ENCODE measurements at regions not wholly inside any gene's neighbourhood (a gene's known extent, or its start where the extent isn't known, plus 50 kb on each side); places are given as distances from the start of the nearest gene placed in this dataset.

DNA sequence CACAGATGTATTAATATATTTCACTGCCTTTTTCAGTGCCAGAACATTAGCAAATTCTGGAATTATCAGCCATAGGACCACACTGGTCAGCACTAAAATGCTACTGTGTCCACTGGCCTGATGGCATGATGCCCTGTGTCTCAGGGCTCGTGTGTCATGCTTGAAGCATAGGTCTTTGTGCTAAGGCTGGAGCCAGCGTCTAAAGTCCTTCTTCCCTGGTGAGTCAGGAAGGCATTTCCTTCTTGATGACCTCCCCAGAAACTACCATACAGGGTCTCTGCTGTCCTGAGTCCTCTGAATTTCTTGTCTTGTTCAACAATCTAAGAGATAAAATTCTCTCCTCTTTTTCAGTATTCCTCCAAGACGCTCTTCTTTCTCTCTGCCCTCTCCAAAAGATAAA lies 489.9 kb downstream of the PSAT1 start:
- no peaks in the 10 kb centered on the region for H3K36me3 ChIP-seq (ENCODE audit: control insufficient read depth, insufficient read depth, low read length)
- H3K4me3 ChIP-seq (ENCODE audit: low read depth, low read length), result no peak overlapping the region
- CTCF ChIA-PET, result interaction anchor here (0.6 kb wide), 1 partner anchor 183 kb away, joined by 4 read pairs; no protein-coding TSS in a partner anchor
- POLR2A ChIA-PET, result no interaction called here
- no peak for TF ChIP-seq CTCF (IDR thresholded peaks at IDR 0.05; ENCODE audit: insufficient read depth, low read depth, low read length)
- DNase-seq (ENCODE audit: low read depth), result no peak
- no peaks in the 10 kb centered on the region for H3K27me3 ChIP-seq (ENCODE audit: control insufficient read depth, insufficient read depth, low read length)

- H3K27me3 ChIP-seq (ENCODE audit: control insufficient read depth, insufficient read depth, low read length), result no peaks in the 10 kb centered on the region
- no peak for DNase-seq (ENCODE audit: low read depth)
- no peak overlapping the region for H3K4me3 ChIP-seq (ENCODE audit: low read depth, low read length)
- ChIA-PET POLR2A (no interaction called here), CTCF (no interaction called here)
- TF ChIP-seq CTCF (IDR thresholded peaks at IDR 0.05; ENCODE audit: insufficient read depth, low read depth, low read length), result no peak
- H3K36me3 ChIP-seq (ENCODE audit: control insufficient read depth, insufficient read depth, low read length), result no peaks in the 10 kb centered on the region
Observed at GRCh38 chr9:78788101-78788500, 491.2 kb downstream of the PSAT1 start.

- ChIA-PET POLR2A (no interaction called here), CTCF (interaction anchor here (1.4 kb wide), 1 partner anchor 12 kb away, joined by 5 read pairs; no protein-coding TSS in a partner anchor)
- H3K36me3 ChIP-seq (ENCODE audit: control insufficient read depth, insufficient read depth, low read length), result no peaks in the 10 kb centered on the region
- H3K27me3 ChIP-seq (ENCODE audit: control insufficient read depth, insufficient read depth, low read length), result no peaks in the 10 kb centered on the region
- TF ChIP-seq CTCF (IDR thresholded peaks at IDR 0.05; ENCODE audit: insufficient read depth, low read depth, low read length), result no peak
- no peak for DNase-seq (ENCODE audit: low read depth)
- H3K4me3 ChIP-seq (ENCODE audit: low read depth, low read length), result no peak overlapping the region
Observed at GRCh38 chr9:78791779-78792178, 494.9 kb downstream of the PSAT1 start.

DNA sequence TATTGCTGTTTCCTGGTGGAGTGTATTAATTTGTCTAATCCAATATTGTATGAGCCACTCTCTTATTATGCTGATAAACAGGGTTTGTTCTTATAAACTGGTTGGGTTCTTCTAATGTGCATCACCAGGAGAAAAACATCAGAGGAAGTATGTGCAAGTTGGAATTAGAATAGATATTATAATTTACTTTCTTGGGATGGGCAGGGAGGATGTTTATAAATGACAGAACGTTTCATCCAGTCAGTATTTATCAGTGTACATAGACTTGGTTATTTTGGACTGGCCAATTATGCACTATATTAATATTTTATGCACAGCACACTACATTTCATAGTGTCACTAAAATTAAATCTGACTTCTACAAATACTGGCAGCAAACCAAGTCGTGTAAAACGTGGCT lies 495.8 kb downstream of the PSAT1 start:
- CTCF ChIA-PET, result no interaction called here
- no peak for DNase-seq (ENCODE audit: low read depth)
- no peaks in the 10 kb centered on the region for H3K27me3 ChIP-seq (ENCODE audit: control insufficient read depth, insufficient read depth, low read length)
- no peak overlapping the region for H3K4me3 ChIP-seq (ENCODE audit: low read depth, low read length)
- POLR2A ChIA-PET, result no interaction called here
- no peaks in the 10 kb centered on the region for H3K36me3 ChIP-seq (ENCODE audit: control insufficient read depth, insufficient read depth, low read length)
- TF ChIP-seq CTCF (IDR thresholded peaks at IDR 0.05; ENCODE audit: insufficient read depth, low read depth, low read length), result no peak

DNA sequence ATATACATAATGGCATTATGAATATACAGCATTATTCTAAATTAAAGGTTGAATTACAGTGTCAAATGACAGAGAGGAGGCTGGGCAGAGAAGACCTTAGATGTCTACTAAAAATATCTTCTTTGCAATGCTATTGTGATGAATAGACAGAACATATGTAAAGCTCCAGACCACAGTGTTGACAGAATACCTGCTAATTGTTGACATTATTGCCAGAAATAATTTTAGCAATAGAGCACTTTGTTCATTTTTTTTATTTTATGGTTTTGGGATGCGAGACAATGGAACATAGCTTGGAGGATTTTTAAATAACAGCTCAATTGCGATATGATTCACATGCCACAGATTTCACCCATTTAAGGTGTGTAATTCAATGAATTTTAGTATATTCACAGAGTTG lies 508.8 kb downstream of the PSAT1 start:
- no peak for TF ChIP-seq CTCF (IDR thresholded peaks at IDR 0.05; ENCODE audit: insufficient read depth, low read depth, low read length)
- POLR2A ChIA-PET, result no interaction called here
- CTCF ChIA-PET, result no interaction called here
- DNase-seq (ENCODE audit: low read depth), result no peak
- Histone ChIP-seq H3K27me3 (ENCODE audit: control insufficient read depth, insufficient read depth, low read length) (no peaks in the 10 kb centered on the region), H3K4me3 (ENCODE audit: low read depth, low read length) (no peak overlapping the region), H3K36me3 (ENCODE audit: control insufficient read depth, insufficient read depth, low read length) (no peaks in the 10 kb centered on the region)

Measured in BJ (cell line).